HG02623 (cell line): ENCODE measurements at regions not wholly inside any gene's neighbourhood (a gene's known extent, or its start where the extent isn't known, plus 50 kb on each side); places are given as distances from the start of the nearest gene placed in this dataset.
"Not testable (repeated sequence)": the region's sequence is repeated elsewhere in the genome, so short reads cannot be mapped to it uniquely, and the experiment has no call there.

ENCODE experiments used
- ATAC-seq: cut with Tn5 transposase; IDR thresholded peaks from one replicate; pipeline ENCODE4 v1.9.1; 2021; ENCODE audit warnings: moderate library complexity; ENCODE audit not compliant: unreplicated experiment

GRCh38 chr4:57726154-57726553 lies 616.0 kb upstream of the IGFBP7 start:
- no peak for ATAC-seq

GRCh38 chr4:57719456-57719855 lies 609.3 kb upstream of the IGFBP7 start:
- no peak for ATAC-seq

- not testable (repeated sequence) for ATAC-seq
Observed at GRCh38 chr4:57714313-57714712, 604.1 kb upstream of the IGFBP7 start.

GRCh38 chr4:57710053-57710452 lies 599.9 kb upstream of the IGFBP7 start:
- no peak for ATAC-seq

- ATAC-seq = no peak
Observed at GRCh38 chr4:57691370-57691769, 581.2 kb upstream of the IGFBP7 start.

- ATAC-seq = no peak
Observed at GRCh38 chr4:57689693-57690205, 579.6 kb upstream of the IGFBP7 start.

GRCh38 chr4:57682275-57682674 lies 572.1 kb upstream of the IGFBP7 start:
- ATAC-seq = no peak

- ATAC-seq = no peak
Observed at GRCh38 chr4:57679969-57680368, 569.8 kb upstream of the IGFBP7 start.

- ATAC-seq = no peak
Observed at GRCh38 chr4:57676394-57676793, 566.2 kb upstream of the IGFBP7 start.

GRCh38 chr4:57672846-57673433 lies 562.8 kb upstream of the IGFBP7 start:
- ATAC-seq = no peak

- ATAC-seq = no peak
Observed at GRCh38 chr4:57668621-57669020, 558.4 kb upstream of the IGFBP7 start.

GRCh38 chr4:57665806-57666205 lies 555.6 kb upstream of the IGFBP7 start:
- no peak for ATAC-seq

- ATAC-seq = no peak
Observed at GRCh38 chr4:57661517-57662090, 551.4 kb upstream of the IGFBP7 start.

GRCh38 chr4:57658673-57659072 lies 548.5 kb upstream of the IGFBP7 start:
- ATAC-seq = no peak

- no peak for ATAC-seq
Observed at GRCh38 chr4:57658188-57658587, 548.0 kb upstream of the IGFBP7 start.

GRCh38 chr4:57655342-57655741 lies 545.2 kb upstream of the IGFBP7 start:
- no peak for ATAC-seq

- no peak for ATAC-seq
Observed at GRCh38 chr4:57652779-57653178, 542.6 kb upstream of the IGFBP7 start.

- ATAC-seq = no peak
Observed at GRCh38 chr4:57640391-57641100, 530.4 kb upstream of the IGFBP7 start.

GRCh38 chr4:57639561-57640382 lies 529.6 kb upstream of the IGFBP7 start:
- ATAC-seq = no peak

GRCh38 chr4:57635910-57636309 lies 525.7 kb upstream of the IGFBP7 start:
- ATAC-seq = no peak

GRCh38 chr4:57633212-57633859 lies 523.2 kb upstream of the IGFBP7 start:
- no peak for ATAC-seq
